NCI-H2227 (cell line): ENCODE measurements at regions not wholly inside any gene's neighbourhood (a gene's known extent, or its start where the extent isn't known, plus 50 kb on each side); places are given as distances from the start of the nearest gene placed in this dataset.

Experiments used
- DNase-seq: peaks from one replicate; lab custom pipeline; 2025; ENCODE audit not compliant: unreplicated experiment; lab: John Stamatoyannopoulos, UW

DNA sequence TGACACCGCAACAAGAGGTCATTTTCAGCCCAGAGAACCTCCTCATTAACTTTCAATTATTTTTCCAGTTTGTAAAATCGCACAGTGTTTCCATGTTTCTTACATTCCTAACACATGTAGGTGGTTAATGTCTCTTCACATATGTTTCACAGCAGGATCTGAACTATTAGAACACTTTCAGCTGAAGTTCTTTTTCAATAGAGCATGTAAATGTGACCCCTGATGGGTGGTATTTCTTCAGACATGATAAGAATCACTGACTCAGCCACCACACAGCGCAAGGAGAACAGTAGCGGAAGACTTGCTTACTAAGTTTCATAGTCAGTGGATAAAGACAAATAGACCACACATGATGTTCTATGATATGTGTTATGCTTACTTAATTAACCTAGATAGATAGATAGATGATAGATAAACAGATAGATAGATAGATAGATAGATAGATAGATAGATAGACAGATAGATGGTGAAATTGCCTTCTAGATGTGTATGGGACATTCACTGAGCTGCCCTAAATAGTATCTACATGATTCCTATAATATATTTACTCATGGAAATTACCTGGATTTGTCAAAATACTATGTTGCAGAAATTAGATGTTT, 1992.1 kb upstream of the NUDT12 start:
- no peak for DNase-seq

DNA sequence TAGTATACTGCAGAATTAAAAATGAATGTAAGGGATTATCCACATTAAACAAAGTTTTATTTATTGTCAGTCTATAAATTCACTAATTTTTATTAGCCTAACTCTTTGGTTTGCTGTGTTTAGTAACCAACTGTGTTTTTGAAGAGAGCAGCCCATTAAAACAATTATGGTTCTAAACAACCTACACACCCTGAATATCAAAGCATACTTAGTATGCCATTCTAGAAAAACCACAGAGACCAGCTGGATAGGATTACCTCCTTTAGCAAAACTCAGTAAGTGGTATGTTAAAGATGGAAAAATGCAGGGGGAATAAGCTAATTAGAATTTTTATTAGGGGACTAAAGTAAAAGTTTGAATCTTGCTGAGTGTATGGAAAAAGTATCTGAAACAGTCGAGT, 1981.7 kb upstream of the NUDT12 start:
- DNase-seq = no peak

DNA sequence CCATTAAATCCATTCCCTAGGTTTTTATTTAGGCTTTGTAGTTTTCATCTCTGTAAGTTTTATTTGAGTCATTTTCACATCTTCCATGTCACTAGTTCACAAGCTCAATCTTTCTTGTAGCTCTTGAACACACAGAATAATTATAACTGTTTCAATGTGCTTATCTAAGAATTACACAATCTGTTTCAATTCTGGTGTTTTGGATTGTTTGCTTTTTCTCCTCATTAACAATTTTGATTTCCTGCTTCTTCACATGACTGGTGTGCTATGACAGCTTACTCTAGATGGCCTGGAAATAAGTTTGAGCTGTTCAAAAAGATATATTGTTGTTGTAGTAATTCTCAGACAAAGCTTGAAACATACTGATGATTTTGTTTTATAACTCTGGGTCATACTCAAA, 1974.1 kb upstream of the NUDT12 start:
- no peak for DNase-seq

DNA sequence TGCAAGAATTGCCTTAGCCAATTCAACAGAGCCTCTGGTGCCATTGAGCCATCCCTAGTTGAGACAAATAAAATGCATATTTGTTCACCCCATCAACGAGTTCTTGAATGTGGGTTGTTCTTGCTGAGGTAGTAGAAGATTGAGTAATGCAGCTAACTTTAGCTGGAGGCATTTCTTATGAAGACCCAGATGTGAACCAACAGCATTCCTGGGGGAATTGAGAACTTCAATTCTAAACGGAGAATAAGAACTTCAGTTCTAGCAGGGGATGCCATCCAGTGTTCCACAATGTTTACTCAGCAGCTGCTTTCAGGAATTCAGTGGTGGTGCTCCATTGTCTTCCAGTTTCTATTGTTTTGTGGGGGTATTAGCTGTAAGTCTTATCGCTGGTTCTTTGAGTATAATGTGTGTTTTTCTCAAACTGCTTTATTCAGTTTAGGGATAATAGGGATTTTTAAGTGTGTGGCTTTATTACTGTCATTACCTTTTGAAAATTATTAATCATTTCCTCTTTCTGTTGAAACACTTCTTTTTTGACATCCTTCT, 1968.2 kb upstream of the NUDT12 start:
- no peak for DNase-seq

DNA sequence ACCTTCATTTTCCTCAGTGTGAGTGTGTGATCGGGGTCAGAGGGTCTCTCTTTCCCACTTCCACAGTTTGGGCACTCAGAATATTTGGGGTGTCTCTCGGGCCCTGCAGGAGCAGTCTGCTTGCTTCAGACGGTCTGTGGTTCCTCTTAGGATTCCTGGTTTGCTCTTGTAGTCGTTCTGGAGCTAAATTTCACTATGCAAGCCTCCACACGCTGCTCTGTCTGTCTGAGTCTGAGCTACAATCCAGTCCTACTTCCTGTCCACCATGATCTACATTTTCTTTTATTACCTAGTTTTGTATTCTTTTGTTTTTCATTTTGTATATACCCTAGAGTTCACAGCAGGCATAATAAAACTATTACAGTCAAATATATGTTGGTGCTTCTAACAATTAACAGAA, 1967.3 kb upstream of the NUDT12 start:
- DNase-seq = no peak

DNA sequence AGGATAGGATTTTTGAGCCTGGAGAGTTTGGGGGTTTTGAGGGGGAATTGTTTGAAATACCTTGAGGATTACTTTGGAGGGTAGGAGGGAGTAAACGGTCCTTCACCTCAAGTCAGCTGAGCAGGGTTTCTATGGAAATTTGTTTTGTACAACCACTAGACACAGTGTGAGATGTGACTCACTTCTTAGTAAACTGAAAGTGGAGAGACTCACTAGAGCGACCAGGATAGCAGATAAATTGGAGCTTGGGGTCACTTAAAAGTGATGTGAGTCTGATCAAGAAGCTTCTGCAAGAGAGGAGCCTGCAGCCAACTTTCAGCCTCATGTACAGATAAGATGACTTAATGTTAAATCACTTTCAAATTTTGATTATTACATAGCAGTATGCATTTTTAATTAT, 1945.9 kb upstream of the NUDT12 start:
- DNase-seq = no peak

DNA sequence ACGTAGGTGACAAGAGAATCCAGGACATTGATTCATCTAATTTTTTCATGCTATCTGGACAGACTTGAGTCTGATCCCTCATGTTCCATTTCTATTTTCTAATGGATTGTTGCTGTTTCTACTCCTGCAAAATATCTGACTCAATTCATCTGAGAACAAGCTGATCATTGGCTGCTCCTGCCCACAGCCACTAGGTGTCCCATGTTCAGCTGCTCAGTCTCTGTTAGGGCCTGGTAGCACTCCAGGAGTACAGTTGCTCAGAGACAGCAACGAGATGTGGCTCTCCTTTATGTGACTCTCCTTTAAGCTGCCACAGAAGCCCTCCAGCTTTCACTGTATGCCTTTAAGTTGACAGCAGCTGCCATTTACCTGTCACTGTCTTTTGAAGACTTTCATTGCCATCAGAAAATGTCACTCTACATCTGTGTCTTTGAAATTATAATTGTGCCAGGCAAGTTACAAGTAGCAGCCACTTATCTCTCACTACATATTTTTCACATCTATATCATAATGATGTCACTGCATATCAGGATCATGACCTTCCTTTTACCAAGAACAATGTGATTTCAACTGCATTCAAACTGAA, 1944.2 kb upstream of the NUDT12 start:
- DNase-seq = peak; percentile 10

DNA sequence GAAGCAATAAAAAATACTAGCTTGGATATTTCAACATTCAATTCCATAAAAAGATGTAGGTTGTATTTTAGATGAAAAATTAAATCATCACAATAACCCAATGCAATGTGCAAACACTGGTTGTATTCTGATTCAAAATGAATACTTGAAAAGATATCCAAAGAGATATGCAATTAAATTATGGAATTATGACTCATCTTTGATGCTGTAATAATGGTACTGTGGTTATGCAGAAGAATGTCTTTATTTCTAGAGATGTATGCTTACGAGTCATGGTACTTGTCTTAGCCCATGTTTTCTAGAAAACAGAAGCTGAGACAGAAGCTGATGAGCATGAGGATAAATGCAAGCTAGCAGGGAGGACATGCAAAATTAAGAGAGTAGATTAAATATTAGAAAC, 1941.4 kb upstream of the NUDT12 start:
- DNase-seq = no peak

DNA sequence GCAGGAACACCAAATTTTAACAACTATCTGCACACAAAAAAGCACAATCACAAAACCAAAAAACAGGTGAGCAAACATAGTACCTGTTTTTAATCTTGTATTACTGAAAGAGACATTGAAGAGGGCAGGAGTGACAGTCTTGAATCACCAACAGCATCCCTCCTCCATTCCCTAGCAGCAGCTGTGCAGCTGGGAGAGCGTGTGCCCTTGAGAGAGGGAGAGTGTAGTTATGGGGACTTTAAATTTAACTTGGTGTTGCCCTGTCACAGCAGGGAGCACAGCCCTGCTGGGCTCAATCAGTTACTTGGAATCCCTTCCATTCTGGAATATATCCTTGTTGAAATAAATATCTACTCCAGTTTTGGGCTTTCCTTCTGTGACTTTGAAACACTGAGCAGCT, 1938.7 kb upstream of the NUDT12 start:
- peak; percentile 1 for DNase-seq

DNA sequence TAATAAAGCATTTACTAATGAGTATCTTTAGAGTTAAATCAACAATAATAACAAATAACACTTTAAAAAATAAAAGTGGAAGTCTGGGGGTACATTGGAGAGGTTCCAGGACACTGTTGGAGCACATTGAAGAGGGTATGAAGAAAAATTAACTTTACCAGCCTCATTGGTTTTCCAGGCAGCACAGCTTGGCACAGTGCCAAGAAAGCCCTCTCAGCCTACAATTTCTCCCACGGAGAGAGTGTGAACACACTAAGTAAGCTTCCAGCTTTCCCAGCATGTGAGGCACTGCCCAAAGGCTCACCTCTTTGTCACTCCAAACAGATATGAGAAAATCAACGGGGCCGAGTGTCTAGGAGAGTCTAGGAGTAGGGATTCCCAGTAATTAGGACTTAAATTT, 1912.8 kb upstream of the NUDT12 start:
- DNase-seq = peak; percentile 7

DNA sequence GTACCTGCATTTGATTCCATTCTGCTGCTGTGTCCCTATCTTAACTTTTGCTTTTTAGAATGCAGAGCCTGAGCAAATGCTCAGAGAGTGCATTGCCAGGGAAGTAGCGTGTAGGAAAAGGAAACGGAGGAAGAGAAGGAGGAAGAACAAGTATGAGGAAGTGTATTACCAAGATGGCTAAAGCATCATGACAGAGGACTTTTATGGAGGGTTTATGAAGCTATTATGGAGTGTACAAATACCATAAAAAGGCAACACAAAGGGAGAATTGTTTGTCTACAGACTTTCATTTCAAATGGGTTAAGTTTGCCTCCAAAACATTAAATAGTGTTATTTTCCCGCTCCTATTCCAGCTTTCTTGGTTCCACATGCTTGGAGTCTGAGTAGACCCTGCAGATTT, 1899.8 kb upstream of the NUDT12 start:
- DNase-seq = no peak

DNA sequence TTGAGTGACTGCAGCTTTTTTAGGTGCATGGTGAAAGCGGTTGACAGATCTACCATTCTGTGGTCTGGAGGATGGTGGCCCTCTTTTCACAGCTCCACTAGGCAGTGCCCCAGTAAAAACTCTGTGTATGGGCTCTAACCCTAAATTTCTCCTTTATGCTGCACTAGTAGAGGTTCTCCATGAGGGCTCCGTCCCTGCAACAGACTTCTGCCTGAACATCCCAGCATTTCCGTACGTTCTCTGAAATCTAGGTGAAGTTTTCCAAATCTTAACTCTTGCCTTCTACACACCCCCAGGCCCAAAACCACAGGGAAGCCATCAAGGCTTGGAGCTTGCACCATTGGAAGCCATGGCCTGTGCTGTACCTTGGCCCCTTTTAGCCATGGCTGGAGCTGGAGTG, 1898.1 kb upstream of the NUDT12 start:
- no peak for DNase-seq

DNA sequence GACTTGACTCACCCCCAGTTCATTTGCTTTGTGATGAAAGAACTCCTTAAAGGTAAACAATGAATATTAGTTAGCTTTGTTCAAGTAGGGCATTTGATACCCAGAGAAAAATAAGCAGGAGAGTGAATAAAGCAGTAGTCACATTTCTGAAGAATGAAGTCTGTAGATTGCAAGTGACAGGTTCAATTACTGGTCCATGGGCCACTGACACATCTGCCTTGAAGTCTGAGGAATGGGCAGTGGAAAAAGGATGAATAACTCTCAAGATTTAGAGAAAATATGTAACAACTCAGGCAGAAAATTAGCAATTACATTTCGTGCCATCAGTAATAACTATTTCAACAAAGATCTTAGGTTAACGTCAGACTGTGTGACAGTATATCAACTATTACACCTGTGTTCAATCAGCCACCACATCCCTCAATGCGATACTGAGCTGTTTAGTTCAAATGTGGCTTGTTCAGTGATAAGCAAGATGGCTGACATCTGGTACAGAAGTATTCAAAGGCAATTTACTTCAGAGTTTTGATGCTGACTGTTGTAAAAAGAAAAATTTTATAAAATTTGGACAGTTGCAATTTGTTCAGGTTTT, 1890.7 kb upstream of the NUDT12 start:
- DNase-seq = no peak

DNA sequence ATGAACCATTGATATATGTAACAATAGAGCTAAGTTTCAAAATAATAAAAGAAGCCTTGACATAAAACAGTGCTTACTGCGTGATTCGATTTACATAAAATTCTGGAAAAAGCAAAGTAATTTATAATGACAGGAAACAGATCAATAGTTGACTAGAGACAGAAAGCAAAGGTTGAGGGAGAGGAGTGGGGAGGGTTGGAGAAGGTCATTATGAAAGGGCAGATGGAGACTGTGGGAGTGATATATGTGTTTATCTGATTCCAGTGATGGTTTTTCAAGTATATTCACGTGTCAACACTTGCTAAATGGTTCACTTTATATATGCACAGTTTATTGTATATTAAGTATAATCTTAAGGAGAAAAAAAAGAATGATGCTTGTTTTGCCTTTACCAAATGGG, 1885.7 kb upstream of the NUDT12 start:
- DNase-seq = no peak

DNA sequence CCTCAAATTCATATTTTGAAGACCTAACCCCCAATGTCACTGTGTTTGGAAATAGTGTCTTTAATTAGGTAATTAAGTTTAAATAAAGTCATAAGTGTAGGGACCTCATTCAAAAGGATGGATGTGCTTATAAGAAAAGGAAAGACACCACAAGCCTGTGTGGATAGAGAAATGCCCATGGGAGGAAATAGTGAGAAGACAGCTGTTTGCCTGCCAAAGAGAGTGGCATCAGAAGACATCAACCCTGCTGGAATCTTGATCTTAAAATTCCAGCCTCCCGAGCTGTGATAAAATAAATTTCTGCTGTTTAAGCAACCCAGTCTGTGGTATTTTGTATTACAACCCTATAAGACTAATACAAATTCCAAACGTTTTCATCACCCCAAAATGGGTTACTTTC, 1867.9 kb upstream of the NUDT12 start:
- DNase-seq = no peak

DNA sequence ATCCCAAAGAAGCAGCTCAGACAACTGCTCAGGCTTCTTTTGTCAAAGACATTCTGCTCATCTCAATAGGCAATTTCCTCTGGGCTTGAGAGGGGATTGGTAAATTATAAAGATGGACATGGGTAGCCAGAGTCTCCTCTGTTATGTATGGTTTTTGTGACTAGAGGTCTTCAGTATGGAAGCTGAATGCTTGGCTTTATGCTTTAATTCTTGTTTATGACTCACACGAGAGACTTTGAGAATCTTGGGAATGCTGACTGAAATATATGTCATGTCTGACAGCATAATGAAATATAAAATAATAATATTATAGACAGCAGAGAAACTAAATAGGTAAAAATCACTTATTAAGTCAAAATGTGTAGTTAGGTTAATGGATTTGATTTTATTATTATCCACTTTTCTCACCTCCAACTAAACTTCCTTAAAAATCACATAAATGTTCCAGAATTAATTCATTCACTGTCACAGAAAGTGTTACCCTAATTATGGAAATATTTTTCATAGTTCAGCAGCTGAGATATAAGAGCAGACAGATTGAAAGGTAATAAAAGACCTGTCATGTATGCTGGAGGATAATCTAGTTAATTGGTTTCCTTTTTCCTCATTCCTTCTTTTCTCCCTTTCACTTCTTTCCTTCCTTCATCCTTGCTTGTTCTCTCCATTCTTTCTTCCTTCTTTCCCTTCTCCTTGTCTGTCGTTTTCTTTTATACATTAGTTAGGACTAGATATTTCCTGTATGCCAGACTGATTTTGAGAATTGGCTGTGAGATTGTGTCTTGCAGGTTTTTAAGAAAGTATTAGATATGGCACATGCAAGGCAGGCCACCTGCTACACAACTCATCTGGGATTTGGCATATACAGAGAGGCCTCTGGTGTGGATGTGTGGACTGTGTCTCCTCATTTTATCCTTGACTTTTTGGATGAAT, 1866.1 kb upstream of the NUDT12 start:
- no peak for DNase-seq

DNA sequence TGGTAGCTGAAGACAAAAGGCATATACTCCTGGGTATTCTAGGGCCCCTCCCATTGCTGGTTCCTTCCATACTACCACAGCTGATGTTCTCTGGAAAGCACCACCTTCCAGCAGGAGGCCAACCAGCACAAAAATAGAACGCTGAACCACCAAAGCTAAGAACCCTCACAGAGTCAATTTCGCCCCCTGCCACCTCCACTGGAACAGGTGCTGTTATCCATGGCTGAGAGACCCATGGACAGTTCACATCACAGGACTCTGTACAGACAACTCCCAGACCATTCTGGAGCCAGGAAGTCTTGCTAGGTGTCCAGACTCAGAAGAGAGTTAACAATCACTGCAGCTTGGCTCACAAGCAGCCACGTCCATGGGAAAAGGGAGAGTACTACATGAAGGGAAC, 1851.5 kb upstream of the NUDT12 start:
- no peak for DNase-seq

DNA sequence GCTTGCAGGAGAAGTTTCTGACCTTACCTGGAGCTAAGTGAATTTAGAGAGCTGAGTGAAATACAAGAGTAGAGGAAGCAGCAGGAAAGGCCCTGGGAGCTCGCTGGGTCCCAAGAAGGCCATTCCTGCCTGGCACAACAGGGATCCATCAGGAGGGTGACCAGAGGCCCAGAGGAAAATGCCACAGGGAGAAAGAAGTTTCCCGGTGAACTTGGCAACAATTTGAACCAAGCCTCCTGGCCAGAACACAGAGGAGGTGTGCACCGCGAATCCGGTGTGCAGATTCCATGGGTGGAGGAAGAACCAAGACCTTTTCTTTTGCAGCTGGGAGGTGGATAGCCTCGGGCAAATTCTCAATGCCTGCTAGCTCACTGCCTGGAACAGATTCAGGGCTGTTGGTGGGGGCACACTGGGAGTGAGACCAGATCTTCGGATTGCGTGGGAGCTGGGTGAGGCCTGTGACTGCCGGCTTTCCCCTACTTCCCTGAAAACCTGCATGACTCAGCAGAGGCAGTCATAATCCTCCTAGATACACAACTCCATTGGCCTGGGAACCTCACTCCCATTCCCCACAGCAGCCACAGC, 1850.9 kb upstream of the NUDT12 start:
- no peak for DNase-seq

DNA sequence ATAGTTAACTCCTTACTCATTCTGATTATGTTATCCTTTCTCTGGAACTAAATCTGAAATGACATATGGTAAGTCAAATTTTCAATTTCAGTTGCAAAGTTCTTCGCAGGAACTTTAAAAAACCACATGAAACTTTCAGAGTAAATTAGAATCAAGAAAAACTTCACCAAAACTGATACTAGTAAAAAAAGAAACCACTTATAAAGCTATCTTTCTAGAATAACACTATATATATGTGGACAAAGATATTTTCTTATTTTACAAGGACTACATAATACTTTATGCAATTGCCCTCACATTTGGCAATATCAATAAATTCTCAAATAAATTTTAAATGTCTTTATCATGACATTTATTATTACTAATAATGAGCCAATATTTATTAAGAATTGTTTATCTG, 1847.1 kb upstream of the NUDT12 start:
- DNase-seq = no peak

DNA sequence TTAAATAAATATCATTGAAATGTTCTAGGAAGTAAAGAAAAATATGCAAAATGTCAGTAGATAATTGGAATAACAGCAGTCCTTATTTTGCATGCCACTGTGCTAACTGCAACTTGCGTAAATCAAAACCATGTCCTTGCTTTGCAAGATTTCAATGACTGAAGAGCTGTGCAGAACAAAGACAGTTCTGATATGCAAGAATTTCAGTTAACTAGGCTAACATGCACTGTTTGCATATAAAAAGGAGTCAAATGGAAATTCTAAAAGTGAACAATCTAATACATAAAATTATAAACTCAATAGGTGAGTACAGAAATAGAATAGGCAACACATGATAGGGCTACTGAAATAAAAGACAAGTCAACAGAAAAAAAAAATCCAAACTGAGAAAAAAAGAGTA, 1844.6 kb upstream of the NUDT12 start:
- no peak for DNase-seq

DNA sequence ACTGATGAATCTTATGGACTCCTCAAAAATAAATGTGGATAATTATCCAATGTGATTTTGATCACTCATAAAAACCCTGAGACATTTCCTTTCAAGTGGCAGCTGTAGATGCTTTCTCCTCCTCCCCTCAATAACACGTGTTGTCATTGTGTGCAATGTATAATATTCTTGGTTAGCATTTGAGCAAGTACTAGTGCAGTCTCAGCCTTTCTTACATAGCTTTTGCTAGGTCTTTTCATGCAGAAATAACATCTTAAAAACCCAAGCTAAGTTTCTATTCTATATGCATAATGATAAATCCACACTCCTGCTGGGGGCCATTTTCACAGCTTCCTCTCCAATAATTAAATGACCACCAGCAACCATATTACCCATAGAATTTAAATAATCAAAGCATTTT, 1835.2 kb upstream of the NUDT12 start:
- no peak for DNase-seq
